ENCODE measurements at regions not wholly inside any gene's neighbourhood (a gene's known extent, or its start where the extent isn't known, plus 50 kb on each side); places are given as distances from the start of the nearest gene placed in this dataset.
"Not testable (repeated sequence)": the region's sequence is repeated elsewhere in the genome, so short reads cannot be mapped to it uniquely, and the experiment has no call there.

DNA sequence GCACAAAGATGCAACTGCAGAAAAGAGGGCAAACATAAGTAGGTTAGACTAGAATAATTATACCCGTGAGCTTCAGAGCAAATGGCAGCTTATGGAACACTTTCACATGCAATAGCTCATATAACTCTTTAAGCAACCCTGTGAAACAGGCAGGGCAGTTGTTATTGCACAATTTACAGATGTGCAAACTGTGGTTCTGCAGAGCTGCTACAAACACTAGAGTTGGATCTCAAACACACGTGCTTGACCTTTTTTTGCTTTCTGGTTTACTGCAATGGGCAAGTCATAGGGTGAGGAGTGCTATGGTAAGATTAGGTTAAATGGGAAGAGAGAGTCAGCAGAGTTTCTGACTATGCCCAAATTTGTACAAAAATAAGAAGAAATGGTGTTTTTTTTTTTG lies 610.8 kb downstream of the GATA3 start:
- H3K36me3 ChIP-seq (replicated peaks; ENCODE audit: control insufficient read depth, insufficient read depth, low read length), result no peaks in the 10 kb centered on the region
- H3K27me3 ChIP-seq (ENCODE audit: control insufficient read depth, insufficient read depth, low read length), result no peaks in the 10 kb centered on the region
- no peak for DNase-seq
- H3K4me3 ChIP-seq (ENCODE audit: insufficient read depth, low read depth, low read length), result no peak overlapping the region

DNA sequence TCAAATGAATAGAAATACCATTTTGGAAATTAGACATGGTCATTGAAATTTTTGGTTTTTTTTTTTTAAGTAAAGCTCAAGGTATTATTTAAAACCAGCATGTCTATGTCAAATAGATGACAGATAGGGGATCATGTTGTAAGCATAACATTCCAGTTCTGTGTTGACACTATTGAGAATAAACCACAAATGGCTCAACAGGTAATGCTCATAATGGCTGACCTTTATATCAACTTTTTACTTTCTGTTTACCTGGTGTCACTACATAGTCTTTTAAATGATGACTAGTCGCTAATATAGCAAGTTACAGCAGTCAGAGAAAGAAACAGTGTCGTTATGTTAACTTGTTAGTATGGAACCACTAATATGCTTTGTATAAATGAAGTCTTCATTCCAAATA lies 616.0 kb downstream of the GATA3 start:
- Histone ChIP-seq H3K27me3 (ENCODE audit: control insufficient read depth, insufficient read depth, low read length) (no peaks in the 10 kb centered on the region), H3K4me3 (ENCODE audit: insufficient read depth, low read depth, low read length) (no peak overlapping the region), H3K36me3 (replicated peaks; ENCODE audit: control insufficient read depth, insufficient read depth, low read length) (no peaks in the 10 kb centered on the region)
- no peak for DNase-seq

DNA sequence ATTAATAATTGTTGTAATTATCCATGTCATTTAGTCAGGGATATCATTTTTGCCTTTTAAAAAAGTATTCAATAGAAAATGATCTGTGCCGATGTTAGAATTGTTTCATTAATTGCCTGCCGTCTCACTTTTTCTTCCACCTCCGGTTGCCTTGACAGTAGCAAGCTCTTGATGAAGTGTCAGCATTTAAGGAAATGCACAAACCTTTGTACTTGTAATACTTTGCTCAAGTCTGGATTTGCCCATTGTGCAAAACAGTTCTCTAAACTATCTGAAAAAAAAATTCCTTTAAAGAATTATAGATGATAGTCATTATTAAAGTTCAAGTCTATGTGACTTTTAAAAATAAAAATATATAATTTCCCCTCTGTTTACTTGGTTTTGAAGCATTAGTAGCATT lies 619.7 kb downstream of the GATA3 start:
- H3K4me3 ChIP-seq (ENCODE audit: insufficient read depth, low read depth, low read length), result no peak overlapping the region
- DNase-seq, result no peak

DNA sequence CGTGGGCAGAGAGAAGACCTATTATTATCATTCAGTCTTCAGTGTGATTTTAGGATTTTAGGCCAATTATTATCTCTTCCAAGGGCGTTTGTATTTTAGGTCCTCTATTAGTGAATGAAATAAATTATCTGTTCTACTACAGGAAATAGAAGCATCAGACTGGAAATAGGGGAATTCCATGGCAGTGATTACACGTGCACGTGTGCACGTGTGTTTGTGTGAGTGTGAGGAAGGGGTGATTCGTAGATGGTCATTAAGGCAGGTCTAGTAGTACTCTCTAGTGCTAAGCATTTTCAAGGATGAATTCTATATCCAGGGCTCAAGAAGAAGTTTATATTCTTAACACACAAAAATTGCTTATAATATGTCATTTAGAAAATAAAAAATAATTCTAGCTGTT lies 623.2 kb downstream of the GATA3 start:
- Histone ChIP-seq H3K36me3 (replicated peaks; ENCODE audit: control insufficient read depth, insufficient read depth, low read length) (no peaks in the 10 kb centered on the region), H3K4me3 (ENCODE audit: insufficient read depth, low read depth, low read length) (no peak overlapping the region)
- DNase-seq, result no peak

More for the DNA sequence above, 619.7 kb downstream of the GATA3 start:
- Histone ChIP-seq H3K36me3 (replicated peaks; ENCODE audit: control insufficient read depth, insufficient read depth, low read length) (no peaks in the 10 kb centered on the region), H3K27me3 (ENCODE audit: control insufficient read depth, insufficient read depth, low read length) (no peaks in the 10 kb centered on the region)

GRCh38 chr10:8684916-8685315 lies 630.4 kb downstream of the GATA3 start:
- H3K36me3 ChIP-seq (replicated peaks; ENCODE audit: control insufficient read depth, insufficient read depth, low read length); DNase-seq; H3K27me3 ChIP-seq (ENCODE audit: control insufficient read depth, insufficient read depth, low read length); H3K4me3 ChIP-seq (ENCODE audit: insufficient read depth, low read depth, low read length): not testable (repeated sequence)

More for the DNA sequence above, 623.2 kb downstream of the GATA3 start:
- H3K27me3 ChIP-seq (ENCODE audit: control insufficient read depth, insufficient read depth, low read length), result no peaks in the 10 kb centered on the region

GRCh38 chr10:8688881-8689280 lies 634.4 kb downstream of the GATA3 start:
- no peak overlapping the region for H3K4me3 ChIP-seq (ENCODE audit: insufficient read depth, low read depth, low read length)
- no peaks in the 10 kb centered on the region for H3K27me3 ChIP-seq (ENCODE audit: control insufficient read depth, insufficient read depth, low read length)
- no peaks in the 10 kb centered on the region for H3K36me3 ChIP-seq (replicated peaks; ENCODE audit: control insufficient read depth, insufficient read depth, low read length)
- DNase-seq, result no peak

GRCh38 chr10:8691498-8692017 lies 637.1 kb downstream of the GATA3 start:
- DNase-seq, result no peak
- no peak overlapping the region for H3K4me3 ChIP-seq (ENCODE audit: insufficient read depth, low read depth, low read length)
- no peaks in the 10 kb centered on the region for H3K36me3 ChIP-seq (replicated peaks; ENCODE audit: control insufficient read depth, insufficient read depth, low read length)
- no peaks in the 10 kb centered on the region for H3K27me3 ChIP-seq (ENCODE audit: control insufficient read depth, insufficient read depth, low read length)

DNA sequence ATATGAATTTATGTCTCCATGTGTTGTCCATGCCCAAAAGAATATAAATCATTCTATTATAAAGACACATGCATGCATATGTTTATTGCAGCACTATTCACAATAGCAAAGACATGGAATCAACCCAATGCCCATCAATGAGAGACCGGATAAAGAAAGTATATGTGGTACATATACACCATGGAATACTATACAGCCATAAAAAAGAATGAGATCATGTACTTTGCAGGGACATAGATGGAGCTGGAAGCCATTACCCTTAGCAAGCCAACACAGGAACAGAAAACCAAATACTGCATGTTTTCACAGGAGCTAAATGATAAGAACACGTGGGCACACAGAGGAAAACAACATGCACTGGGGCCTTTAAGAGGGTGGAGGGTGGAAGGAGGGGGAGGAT lies 639.1 kb downstream of the GATA3 start:
- H3K27me3 ChIP-seq (ENCODE audit: control insufficient read depth, insufficient read depth, low read length); H3K4me3 ChIP-seq (ENCODE audit: insufficient read depth, low read depth, low read length); DNase-seq; H3K36me3 ChIP-seq (replicated peaks; ENCODE audit: control insufficient read depth, insufficient read depth, low read length): not testable (repeated sequence)

GRCh38 chr10:8696746-8697145 lies 642.3 kb downstream of the GATA3 start:
- Histone ChIP-seq H3K4me3 (ENCODE audit: insufficient read depth, low read depth, low read length) (no peak overlapping the region), H3K36me3 (replicated peaks; ENCODE audit: control insufficient read depth, insufficient read depth, low read length) (no peaks in the 10 kb centered on the region), H3K27me3 (ENCODE audit: control insufficient read depth, insufficient read depth, low read length) (no peaks in the 10 kb centered on the region)
- DNase-seq, result no peak

DNA sequence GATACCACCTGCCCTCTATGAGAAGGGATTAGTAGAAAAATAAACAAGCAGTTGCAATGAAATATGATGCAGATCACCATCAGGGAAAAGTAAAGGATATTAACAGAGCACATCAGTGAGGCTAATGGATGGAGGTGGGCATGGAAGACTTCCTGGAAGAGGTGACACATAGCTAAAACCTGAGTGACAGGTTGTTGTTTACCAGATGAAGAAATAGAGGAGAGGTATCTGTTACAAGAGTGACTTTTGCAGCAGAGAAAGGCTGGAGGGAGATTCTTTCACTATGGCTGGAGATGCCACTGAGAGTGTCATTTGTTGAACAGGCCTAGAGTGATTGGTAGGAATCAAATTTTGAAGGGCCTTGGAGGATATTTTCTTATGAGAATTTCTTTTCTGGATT lies 646.2 kb downstream of the GATA3 start:
- H3K4me3 ChIP-seq (ENCODE audit: insufficient read depth, low read depth, low read length), result no peak overlapping the region
- no peak for DNase-seq
- H3K27me3 ChIP-seq (ENCODE audit: control insufficient read depth, insufficient read depth, low read length), result no peaks in the 10 kb centered on the region
- no peaks in the 10 kb centered on the region for H3K36me3 ChIP-seq (replicated peaks; ENCODE audit: control insufficient read depth, insufficient read depth, low read length)

DNA sequence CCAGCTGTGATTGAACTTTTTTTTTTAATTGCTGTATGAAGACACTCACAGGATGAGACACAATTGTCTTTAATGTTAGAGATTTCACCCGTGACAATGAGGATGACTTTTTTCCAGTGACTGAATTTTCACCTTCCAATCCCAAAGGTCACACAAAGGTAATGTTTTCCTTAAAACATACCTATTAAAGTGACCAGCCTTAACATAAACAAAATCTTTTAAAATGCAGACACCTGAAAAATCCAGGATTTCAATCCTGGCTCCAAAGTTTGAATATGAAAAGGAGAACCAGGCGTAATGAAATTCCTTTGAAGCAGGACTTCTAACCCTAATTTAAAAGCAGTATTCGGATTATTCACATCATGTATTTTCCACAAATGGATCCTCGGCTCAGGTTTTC lies 647.7 kb downstream of the GATA3 start:
- DNase-seq, result no peak
- Histone ChIP-seq H3K27me3 (ENCODE audit: control insufficient read depth, insufficient read depth, low read length) (no peaks in the 10 kb centered on the region), H3K36me3 (replicated peaks; ENCODE audit: control insufficient read depth, insufficient read depth, low read length) (no peaks in the 10 kb centered on the region), H3K4me3 (ENCODE audit: insufficient read depth, low read depth, low read length) (no peak overlapping the region)

DNA sequence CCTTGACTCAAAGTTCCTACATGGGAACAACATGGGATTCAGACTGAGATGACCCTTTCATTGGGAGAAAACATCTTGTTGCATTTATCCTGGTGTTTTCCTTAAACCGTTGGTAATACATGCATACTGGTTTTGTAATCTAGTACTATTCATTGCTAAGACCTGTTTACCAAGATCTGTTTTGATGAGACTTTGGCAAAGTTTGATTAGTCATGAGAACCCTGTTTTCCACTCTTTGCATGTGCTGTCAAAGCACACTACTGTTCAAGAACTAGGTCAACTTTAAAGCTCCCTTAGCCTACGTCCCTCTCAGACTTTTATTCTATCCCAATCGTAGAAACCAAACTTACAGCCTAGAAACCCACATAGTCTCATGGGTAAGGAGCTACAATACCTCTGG lies 650.9 kb downstream of the GATA3 start:
- no peak for DNase-seq
- no peak overlapping the region for H3K4me3 ChIP-seq (ENCODE audit: insufficient read depth, low read depth, low read length)
- no peaks in the 10 kb centered on the region for H3K27me3 ChIP-seq (ENCODE audit: control insufficient read depth, insufficient read depth, low read length)
- H3K36me3 ChIP-seq (replicated peaks; ENCODE audit: control insufficient read depth, insufficient read depth, low read length), result no peaks in the 10 kb centered on the region

GRCh38 chr10:8712656-8713055 lies 658.2 kb downstream of the GATA3 start:
- Histone ChIP-seq H3K27me3 (ENCODE audit: control insufficient read depth, insufficient read depth, low read length) (no peaks in the 10 kb centered on the region), H3K36me3 (replicated peaks; ENCODE audit: control insufficient read depth, insufficient read depth, low read length) (no peaks in the 10 kb centered on the region), H3K4me3 (ENCODE audit: insufficient read depth, low read depth, low read length) (no peak overlapping the region)
- DNase-seq, result no peak

GRCh38 chr10:8719971-8720370 lies 665.5 kb downstream of the GATA3 start:
- Histone ChIP-seq H3K36me3 (replicated peaks; ENCODE audit: control insufficient read depth, insufficient read depth, low read length) (no peaks in the 10 kb centered on the region), H3K27me3 (ENCODE audit: control insufficient read depth, insufficient read depth, low read length) (no peaks in the 10 kb centered on the region), H3K4me3 (ENCODE audit: insufficient read depth, low read depth, low read length) (no peak overlapping the region)
- DNase-seq, result no peak

DNA sequence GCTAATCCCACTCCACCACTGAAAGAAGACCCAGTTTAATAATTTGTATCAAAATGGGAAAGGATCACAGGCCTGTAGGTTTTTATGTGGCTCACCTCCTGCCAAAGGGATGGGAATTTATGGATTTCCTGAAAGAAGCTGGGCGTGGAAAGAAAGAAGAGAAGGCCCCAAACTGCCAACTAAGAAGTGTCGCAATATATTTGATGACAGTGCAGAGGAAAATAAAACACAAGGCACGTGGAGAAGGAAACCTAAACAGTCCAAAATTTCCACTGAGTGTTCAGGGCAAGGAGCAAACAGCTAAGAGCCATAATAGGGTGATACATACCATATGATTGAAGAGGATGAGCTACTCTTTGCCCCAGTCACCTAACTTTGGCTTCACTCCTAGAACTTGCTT lies 667.2 kb downstream of the GATA3 start:
- no peak overlapping the region for H3K4me3 ChIP-seq (ENCODE audit: insufficient read depth, low read depth, low read length)
- no peak for DNase-seq

DNA sequence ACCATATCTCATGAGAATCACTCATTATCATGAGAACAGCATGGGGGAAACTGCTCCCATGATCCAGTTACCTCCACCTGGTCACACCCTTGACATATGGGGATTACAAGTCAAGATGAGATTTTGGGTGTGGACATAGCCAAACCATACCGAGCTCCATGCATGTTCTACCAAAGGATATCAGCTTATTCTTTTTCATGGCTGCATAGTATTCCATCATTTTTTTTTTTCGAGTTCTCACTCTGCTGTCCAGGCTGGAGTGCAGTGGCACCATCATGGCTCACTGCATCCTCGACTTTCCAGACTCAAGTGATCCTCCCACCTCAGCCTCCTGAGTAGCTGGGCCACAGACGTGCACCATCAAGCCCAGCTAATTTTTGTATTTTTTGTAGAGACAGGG lies 668.3 kb downstream of the GATA3 start:
- no peaks in the 10 kb centered on the region for H3K27me3 ChIP-seq (ENCODE audit: control insufficient read depth, insufficient read depth, low read length)
- H3K4me3 ChIP-seq (ENCODE audit: insufficient read depth, low read depth, low read length), result no peak overlapping the region
- no peaks in the 10 kb centered on the region for H3K36me3 ChIP-seq (replicated peaks; ENCODE audit: control insufficient read depth, insufficient read depth, low read length)
- DNase-seq, result no peak

More for the DNA sequence above, 667.2 kb downstream of the GATA3 start:
- H3K36me3 ChIP-seq (replicated peaks; ENCODE audit: control insufficient read depth, insufficient read depth, low read length), result no peaks in the 10 kb centered on the region
- no peaks in the 10 kb centered on the region for H3K27me3 ChIP-seq (ENCODE audit: control insufficient read depth, insufficient read depth, low read length)
